ENCODE measurements at regions not wholly inside any gene's neighbourhood (a gene's known extent, or its start where the extent isn't known, plus 50 kb on each side); places are given as distances from the start of the nearest gene placed in this dataset.

- POLR2A ChIA-PET: no interaction called here
- intact Hi-C loops (cut with micrococcal nuclease): no loop called here
- H3K4me1 Mint-ChIP-seq: no peaks in the 10 kb centered on the region
- Histone ChIP-seq H3K4me2 (replicated peaks; ENCODE audit: low read depth, low read length, poor library complexity, severe bottlenecking) (no peak overlapping the region), H3K27me3 (replicated peaks in 1 of 4; ENCODE audit: control extremely low read depth in 1 of 4, control insufficient read depth in 3 of 4, insufficient read depth in 4 of 4, low read length in 3 of 4) (no peaks in the 10 kb centered on the region), H3K4me1 (ENCODE audit: control insufficient read depth in 2 of 2, insufficient read depth in 2 of 2, low read length in 2 of 2) (no peaks in the 10 kb centered on the region), H4K20me1 (ENCODE audit: control insufficient read depth, insufficient read depth, low read length, poor library complexity, severe bottlenecking) (no peaks in the 10 kb centered on the region), H3K9me3 (ENCODE audit: control extremely low read depth in 1 of 3, control insufficient read depth in 2 of 3, insufficient read depth in 1 of 3, low read length in 2 of 3) (peaks cover 0 to 6% (median 0%) of the 10 kb centered on the region in 3 donors), H3K36me3 (replicated peaks in 1 of 2; ENCODE audit: control extremely low read depth in 1 of 2, control insufficient read depth in 1 of 2, extremely low read depth in 1 of 2, insufficient read depth in 2 of 2, low read length in 1 of 2) (no peaks in the 10 kb centered on the region), H3K4me3 (ENCODE audit: control extremely low read depth in 1 of 5, extremely low read depth in 1 of 5, insufficient read depth in 1 of 5, low read depth in 2 of 5, low read length in 4 of 5) (no peak overlapping the region), H3K79me2 (ENCODE audit: control insufficient read depth, insufficient read depth, low read length) (no peaks in the 10 kb centered on the region), H3K9ac (ENCODE audit: low read length) (no peak overlapping the region), H3K27ac (ENCODE audit: low read length in 2 of 2) (no peak overlapping the region), H2AFZ (ENCODE audit: insufficient read depth, low read depth, low read length, poor library complexity, severe bottlenecking) (no peak overlapping the region)
- 86% methylated on average over 6 of the region's 7 CpGs for WGBS (ENCODE audit: insufficient coverage)
- no peak for TF ChIP-seq EZH2 (IDR thresholded peaks at IDR 0.05; ENCODE audit: borderline replicate concordance, insufficient read depth, low read depth, low read length, poor library complexity, severe bottlenecking)
- TF ChIP-seq CTCF (IDR thresholded peaks at IDR 0.05): no peak
- peaks cover 5% of the 10 kb centered on the region for H3K27me3 Mint-ChIP-seq
- CTCF ChIA-PET: no interaction called here
- DNase-seq (no peak), ATAC-seq (ENCODE audit: low read depth) (no peak)
- no peak overlapping the region for H3K4me3 Mint-ChIP-seq
- no peak overlapping the region for H3K27ac Mint-ChIP-seq
- no peaks in the 10 kb centered on the region for H3K9me3 Mint-ChIP-seq (ENCODE audit: insufficient read depth)
These were observed 193.5 kb upstream of the GLI2 start for GRCh38 chr2:120541972-120542670.

GRCh38 chr2:120542911-120543527, 192.6 kb upstream of the GLI2 start:
- Mint-ChIP-seq H3K27me3 (peaks cover 5% of the 10 kb centered on the region), H3K9me3 (ENCODE audit: insufficient read depth) (no peaks in the 10 kb centered on the region), H3K4me1 (no peaks in the 10 kb centered on the region), H3K27ac (no peak overlapping the region), H3K4me3 (no peak overlapping the region)
- Histone ChIP-seq H2AFZ (ENCODE audit: insufficient read depth, low read depth, low read length, poor library complexity, severe bottlenecking) (no peak overlapping the region), H4K20me1 (ENCODE audit: control insufficient read depth, insufficient read depth, low read length, poor library complexity, severe bottlenecking) (no peaks in the 10 kb centered on the region), H3K4me1 (ENCODE audit: control insufficient read depth in 2 of 2, insufficient read depth in 2 of 2, low read length in 2 of 2) (no peaks in the 10 kb centered on the region), H3K27me3 (replicated peaks in 1 of 4; ENCODE audit: control extremely low read depth in 1 of 4, control insufficient read depth in 3 of 4, insufficient read depth in 4 of 4, low read length in 3 of 4) (no peaks in the 10 kb centered on the region), H3K9ac (ENCODE audit: low read length) (no peak overlapping the region), H3K4me3 (ENCODE audit: control extremely low read depth in 1 of 5, extremely low read depth in 1 of 5, insufficient read depth in 1 of 5, low read depth in 2 of 5, low read length in 4 of 5) (no peak overlapping the region), H3K79me2 (ENCODE audit: control insufficient read depth, insufficient read depth, low read length) (no peaks in the 10 kb centered on the region), H3K36me3 (replicated peaks in 1 of 2; ENCODE audit: control extremely low read depth in 1 of 2, control insufficient read depth in 1 of 2, extremely low read depth in 1 of 2, insufficient read depth in 2 of 2, low read length in 1 of 2) (no peaks in the 10 kb centered on the region), H3K27ac (ENCODE audit: low read length in 2 of 2) (no peak overlapping the region), H3K4me2 (replicated peaks; ENCODE audit: low read depth, low read length, poor library complexity, severe bottlenecking) (no peak overlapping the region), H3K9me3 (ENCODE audit: control extremely low read depth in 1 of 3, control insufficient read depth in 2 of 3, insufficient read depth in 1 of 3, low read length in 2 of 3) (peaks cover 0 to 6% (median 0%) of the 10 kb centered on the region in 3 donors)
- intact Hi-C loops (cut with micrococcal nuclease): no loop called here
- DNase-seq (no peak), ATAC-seq (ENCODE audit: low read depth) (no peak)
- ChIA-PET POLR2A (no interaction called here), CTCF (no interaction called here)
- WGBS (ENCODE audit: insufficient coverage): 95% methylated on average over 12 of the region's 13 CpGs
- TF ChIP-seq EZH2 (IDR thresholded peaks at IDR 0.05; ENCODE audit: borderline replicate concordance, insufficient read depth, low read depth, low read length, poor library complexity, severe bottlenecking) (no peak), CTCF (IDR thresholded peaks at IDR 0.05) (no peak)

Measured in B cell (primary cell).